Esophagus muscularis mucosa (tissue), 3 donors: ENCODE measurements at regions not wholly inside any gene's neighbourhood (a gene's known extent, or its start where the extent isn't known, plus 50 kb on each side); places are given as distances from the start of the nearest gene placed in this dataset.

Experiments
- CTCF ChIP-seq, 3 experiments: fragments of 200-600 bp in 2 of 3; fragments of 450-650 bp in 1 of 3; sonication (generic) in 2 of 3; IDR thresholded peaks; one replicate each; pipeline ENCODE4 v1.5.1; 2017 to 2019; ENCODE audit warnings: antibody characterized with exemption in 3 of 3, mild to moderate bottlenecking in 2 of 3, moderate library complexity in 1 of 3
- POLR2A ChIP-seq: fragments of 450-650 bp; IDR thresholded peaks from one replicate; pipeline ENCODE4 v1.6.1; 2017; ENCODE audit warnings: antibody characterized with exemption, moderate library complexity, mild to moderate bottlenecking, low read depth

- TF ChIP-seq CTCF (IDR thresholded peaks at IDR 0.05) = no peak
- TF ChIP-seq POLR2A = no peak
Observed at GRCh38 chr7:25059576-25059975, 65.5 kb downstream of the CYCS start.
